ENCODE measurements at regions not wholly inside any gene's neighbourhood (a gene's known extent, or its start where the extent isn't known, plus 50 kb on each side); places are given as distances from the start of the nearest gene placed in this dataset.

GRCh38 chr2:3099145-3099859 lies 278.3 kb downstream of the EIPR1 start:
- no peak for DNase-seq

DNA sequence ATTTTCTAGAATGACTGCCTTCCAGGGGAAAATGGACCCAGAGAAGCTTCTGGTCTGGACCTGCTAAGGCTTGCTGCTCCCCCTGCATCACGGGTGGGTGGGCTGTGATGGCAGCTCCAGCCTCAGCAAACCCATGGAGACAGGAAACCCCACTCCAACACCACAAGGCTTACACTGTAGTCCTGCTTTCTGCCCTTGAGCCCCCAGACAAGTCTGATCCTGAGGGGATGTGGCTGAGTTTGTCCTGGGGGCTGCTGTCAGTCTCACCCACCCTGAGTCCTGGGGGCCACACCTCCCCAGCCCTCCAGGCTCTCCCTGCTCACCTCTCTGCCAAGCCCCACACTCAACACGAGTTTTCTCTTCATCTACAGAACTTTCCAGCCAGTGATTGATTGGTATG lies 279.4 kb downstream of the EIPR1 start:
- no peak for DNase-seq

GRCh38 chr2:3097804-3098203 lies 279.8 kb downstream of the EIPR1 start:
- no peak for DNase-seq

DNA sequence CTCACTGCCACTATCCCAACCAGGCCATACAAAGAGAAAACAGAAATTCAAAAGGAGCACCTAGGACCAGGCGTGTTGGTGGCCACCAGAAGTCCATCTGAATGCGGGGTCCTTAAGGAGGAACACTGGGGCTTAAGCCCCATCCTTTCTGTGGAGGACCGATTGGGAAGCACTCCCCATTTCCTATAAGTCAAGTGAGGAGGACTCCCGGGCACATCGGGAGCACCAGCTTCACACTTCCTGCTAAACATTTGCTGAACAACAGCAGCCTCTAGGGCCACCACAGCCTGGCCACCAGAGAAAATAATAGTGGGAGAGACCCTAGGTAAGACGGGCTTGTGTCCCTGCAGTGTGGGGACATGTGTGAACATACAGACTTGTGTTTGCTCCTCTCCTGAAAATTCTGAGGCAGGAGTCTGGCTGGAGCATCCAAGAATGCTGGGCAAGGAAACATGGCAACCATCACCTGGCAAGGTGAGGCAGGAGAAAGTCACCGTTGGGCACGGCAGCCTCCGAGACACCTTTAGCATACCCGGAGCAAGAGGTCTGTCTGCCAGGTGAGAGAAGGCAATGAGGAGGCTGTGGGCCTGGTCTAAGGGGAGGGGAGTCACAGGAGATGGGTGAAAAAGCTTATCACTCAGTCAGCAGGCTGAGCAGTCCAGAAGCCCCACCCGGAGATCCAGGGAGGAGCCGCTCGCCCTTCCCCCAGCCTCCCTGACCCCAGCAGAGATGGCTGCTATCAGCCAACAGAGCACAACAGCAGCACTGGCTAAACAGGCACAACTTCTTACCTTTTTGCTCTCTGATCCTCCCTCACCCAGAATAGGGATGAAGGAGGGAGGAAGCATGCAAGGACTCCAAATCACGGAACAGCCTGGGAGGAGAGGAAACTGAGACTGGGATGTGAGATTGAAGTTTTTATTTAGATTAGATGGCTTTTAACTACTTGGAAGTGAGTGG lies 282.3 kb downstream of the EIPR1 start:
- no peak for DNase-seq

- DNase-seq: no peak
These were observed 283.3 kb downstream of the EIPR1 start for GRCh38 chr2:3094318-3094717.

GRCh38 chr2:3091696-3092095 lies 285.9 kb downstream of the EIPR1 start:
- DNase-seq: no peak

DNA sequence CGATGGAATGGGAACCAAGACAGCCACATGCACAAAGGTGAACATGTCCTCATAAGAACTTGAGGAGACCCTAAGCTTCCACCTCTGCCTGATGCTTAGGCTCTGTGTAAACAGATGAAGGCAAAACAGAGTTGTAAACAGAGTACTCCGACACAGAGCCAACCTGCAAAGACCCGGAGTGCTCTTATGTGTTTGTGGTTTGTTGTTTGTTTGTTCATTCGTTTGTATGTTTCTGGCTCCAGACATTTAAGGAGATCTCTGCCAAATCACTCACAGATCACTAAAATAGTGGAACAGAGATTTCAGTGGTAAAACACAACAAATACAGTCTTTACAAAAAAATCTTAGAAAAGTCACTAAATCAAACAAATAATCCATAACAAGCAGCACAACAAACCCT lies 294.9 kb downstream of the EIPR1 start:
- DNase-seq: no peak

- no peak for DNase-seq
These were observed 297.4 kb downstream of the EIPR1 start for GRCh38 chr2:3079959-3080948.

DNA sequence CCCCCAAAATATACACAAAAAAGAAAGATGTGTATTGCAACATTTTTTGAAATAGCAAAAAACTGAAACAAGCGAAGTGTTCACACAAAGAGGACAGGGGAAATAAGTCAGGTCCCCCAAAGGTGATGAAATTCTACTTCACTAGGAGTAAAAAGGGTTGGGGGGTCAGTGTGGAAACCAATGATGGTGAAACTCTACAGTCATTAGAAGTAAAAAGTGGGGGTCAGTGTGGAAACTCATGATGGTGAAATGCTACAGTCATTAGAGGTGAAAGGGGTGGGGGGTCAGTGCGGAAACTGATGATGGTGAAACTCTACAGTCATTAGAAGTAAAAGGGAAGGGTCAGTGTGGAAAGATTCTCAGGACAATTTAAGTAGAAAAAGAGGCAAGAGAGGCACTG lies 298.2 kb downstream of the EIPR1 start:
- DNase-seq: no peak

GRCh38 chr2:3078684-3079083 lies 298.9 kb downstream of the EIPR1 start:
- DNase-seq: no peak

DNA sequence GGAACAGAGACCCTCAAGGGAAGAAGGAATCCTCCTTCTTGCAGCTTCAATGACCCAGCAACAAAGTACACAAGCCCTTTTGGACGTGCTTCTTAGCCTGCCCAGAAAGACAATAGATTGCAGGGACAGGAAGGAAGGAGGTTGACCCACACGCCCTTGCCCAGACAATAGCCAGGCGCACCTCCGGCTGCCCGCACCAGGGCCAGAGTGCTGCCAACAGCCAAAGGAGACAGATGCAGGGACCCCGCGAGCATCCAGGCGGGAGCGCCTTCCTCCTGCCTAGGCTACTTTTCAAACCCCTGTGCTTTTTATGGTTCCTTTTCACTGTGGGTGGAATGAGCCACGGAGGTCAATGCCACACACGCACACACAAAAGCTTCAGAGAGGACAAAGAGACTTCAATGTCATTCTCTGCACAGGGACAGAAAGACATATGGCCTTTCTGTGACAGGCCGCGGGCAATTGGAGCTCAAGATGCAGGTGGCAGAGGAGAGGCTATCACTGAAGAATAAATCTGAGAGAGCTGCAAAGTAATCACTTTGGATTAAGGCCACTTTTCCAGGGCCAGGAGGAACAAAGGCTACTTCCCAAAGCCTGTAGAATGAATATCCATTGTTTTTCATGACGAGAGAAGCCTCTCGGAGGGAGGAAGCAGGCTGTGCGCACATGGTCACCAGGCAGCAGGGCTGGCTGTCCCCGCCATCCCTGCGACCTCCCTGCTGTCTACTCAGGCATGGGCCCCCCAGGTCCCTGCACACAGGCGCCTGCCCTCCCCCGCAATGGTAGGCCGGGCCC lies 300.6 kb downstream of the EIPR1 start:
- no peak for DNase-seq

DNA sequence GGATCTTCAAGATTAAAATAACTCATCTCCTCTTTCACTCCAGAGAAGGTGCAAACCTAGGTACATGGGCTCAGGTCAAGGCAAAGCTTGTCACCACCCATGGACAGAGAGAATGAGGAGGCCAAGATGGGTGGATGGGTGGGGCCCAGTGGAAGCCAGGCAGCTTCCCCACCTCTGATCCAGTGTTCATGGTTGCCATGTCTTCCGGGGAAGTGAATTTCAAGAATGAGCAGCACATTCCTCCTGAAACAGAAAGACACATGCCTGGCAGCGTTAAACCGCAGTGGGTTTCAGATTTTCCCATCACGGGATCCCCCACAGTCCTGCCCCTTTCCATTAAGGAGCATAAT lies 301.7 kb downstream of the EIPR1 start:
- no peak for DNase-seq

- DNase-seq: no peak
These were observed 302.2 kb downstream of the EIPR1 start for GRCh38 chr2:3075316-3075990.

- no peak for DNase-seq
These were observed 303.9 kb downstream of the EIPR1 start for GRCh38 chr2:3073704-3074103.

DNA sequence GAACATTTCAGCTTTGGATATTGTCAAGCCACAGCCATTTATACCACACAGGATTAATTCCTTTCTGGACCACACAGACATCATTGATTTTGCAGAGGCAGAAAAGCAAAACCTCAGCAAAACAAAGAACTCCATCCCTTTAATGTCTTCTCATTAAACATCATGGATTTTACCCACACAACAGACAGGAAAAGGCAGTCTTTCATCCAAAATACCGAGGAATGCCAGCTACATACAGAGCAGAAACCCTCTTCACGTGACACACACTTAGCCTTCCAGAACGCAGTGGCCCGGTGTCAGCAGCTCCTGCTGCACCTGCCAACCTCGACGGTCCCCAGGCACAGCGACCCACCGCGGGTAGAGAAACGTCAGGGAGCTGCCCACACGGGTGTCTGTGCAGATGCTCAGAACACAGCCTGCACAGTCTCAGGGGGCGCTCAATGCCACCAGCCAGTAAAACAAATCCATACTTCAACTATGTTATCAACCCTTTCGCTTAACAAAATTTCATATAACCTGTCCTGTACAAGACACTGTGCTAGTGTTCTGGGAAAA lies 304.5 kb downstream of the EIPR1 start:
- no peak for DNase-seq

DNA sequence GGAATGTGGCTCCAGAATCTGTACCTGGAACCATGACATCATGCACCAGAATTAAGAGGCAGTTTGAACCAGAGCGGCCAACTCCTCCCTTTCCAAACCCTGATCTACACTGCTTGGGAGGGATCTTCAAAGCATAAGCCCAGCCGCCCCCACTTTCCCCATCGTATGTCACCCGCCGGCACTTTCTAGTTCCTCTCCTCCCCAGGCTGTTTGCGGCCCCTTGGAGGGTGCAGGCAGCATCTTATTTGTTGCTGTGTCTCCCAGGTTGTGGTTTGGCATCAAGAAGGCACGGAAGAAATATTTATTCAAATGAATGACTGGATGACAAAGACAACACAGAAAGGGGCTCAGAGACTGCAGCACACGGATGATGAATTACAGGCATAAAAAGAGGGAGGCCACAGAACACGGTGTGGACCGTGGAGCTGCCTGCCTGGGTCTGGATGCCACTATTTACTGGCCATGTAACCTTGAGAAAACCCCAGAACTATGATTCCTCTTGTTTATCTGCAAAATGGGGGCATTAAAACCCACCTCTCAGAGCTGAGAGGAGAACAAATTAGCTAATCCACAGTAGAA lies 305.8 kb downstream of the EIPR1 start:
- DNase-seq: no peak

DNA sequence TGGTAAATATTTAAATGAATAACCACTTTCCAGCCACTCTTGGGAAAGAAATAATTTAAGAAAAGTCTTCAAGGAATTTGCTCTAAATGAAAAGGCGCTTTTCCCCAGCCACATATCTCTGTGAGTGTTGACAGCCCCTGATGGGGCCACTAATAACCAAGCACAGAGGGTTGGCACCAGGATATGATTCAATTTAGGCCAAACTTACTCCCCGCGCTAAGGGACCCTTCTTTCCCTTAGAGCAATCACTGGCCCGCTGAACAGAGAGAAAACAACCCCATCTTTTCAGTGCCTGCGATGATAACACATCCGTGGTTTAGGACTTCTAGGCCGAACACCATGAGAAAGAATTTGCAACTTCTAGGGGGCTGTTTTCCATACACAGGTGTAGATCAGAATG lies 310.8 kb downstream of the EIPR1 start:
- no peak for DNase-seq

DNA sequence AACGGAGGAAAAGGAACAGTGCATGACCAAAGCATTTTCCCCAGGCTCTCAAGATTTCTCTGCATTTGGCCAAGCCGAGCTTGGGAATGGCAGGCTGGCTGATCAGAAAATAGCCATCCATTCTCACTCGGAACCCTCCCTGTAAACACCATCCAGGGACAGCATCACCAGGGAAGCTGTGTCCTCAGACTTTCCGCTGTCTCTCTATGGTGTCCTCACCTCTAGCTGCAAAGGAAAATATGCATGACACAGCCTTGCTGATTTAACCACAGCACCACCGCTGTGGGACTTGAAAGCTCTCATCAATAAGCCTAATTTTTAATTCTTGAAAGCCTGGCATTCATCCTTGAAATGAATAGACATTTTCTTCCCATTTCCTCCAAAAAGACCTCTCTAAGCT lies 311.7 kb downstream of the EIPR1 start:
- no peak for DNase-seq

DNA sequence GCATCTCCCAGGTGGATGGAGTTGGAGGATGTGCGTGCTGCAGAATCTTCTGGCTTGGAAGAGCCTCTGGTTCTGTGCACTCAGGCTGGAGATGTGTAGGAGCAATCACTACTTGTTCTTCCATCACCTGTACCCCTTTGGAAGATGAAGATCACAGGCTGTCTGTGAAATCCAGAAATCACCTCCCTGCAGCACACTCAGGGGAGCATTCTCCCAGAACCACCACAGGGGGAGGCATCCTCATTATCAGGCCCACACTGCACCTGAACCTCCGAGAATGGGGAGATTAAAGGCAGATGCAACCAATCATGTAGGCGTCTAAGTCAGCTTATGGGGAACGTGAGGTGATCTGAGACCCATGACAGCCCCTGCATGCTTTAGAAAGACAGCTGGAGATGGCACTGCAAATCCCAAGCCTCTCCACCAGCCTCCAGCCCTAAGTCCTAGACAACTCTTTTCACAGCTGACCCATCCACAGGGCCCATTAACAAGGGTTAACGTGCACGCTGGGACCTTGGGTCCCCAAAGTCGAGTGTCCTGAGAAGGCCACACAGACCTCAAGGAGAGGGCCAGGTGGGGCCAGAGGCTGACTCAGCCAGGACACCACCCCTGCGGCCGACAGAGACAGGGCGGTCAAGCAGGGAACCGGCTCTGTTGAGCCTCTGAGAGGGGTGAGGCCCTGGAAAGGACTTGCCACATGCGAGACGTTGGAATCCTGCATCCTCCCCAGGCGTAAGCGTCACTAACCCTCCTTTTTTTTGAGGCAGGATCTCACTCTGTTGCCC lies 314.9 kb downstream of the EIPR1 start:
- DNase-seq: no peak

DNA sequence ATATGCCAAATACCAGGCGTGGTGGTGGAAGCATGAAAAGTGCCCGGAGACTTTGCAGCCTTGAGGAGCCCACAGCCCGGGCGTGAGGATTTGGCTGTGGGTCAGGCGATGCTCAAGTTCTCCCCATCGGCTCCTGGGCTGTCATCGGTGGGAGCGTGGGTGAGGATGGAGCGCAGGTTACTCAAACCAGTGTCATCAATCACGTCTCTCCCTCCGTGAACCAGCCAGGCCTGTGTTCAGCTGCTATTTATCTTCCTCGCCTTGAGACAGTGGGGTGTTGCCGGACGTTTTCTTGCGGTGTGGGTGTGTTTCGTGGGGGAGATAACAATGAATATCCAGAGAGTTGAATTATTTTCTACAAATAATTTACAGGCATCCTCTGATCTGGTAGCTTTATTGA lies 317.6 kb downstream of the EIPR1 start:
- DNase-seq: no peak

Measured in T-helper 1 cell (primary cell).